ENCODE measurements at regions not wholly inside any gene's neighbourhood (a gene's known extent, or its start where the extent isn't known, plus 50 kb on each side); places are given as distances from the start of the nearest gene placed in this dataset.

DNA sequence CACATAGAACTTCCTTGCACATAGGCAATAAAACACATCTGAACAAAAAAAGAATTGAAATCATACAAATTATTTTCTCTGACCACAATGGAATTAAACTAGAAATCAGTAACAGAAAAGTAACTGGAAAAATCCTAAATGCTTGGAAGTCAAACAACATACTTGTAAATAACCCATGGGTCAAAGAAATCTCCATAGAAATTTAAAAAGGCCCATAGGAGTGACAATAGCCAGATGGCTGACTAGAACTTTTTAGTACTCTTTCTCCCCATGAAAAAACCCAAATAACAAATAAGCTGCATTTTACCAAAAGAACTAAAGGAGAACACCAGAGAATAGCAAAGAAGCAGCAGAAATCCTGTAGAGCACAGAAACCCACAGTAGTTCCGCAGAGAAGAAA lies 139.2 kb upstream of the COL3A1 start:
- no peaks in the 10 kb centered on the region for H3K4me1 Mint-ChIP-seq (ENCODE audit: low read depth, unreplicated experiment)
- TF ChIP-seq, protein P1, sequence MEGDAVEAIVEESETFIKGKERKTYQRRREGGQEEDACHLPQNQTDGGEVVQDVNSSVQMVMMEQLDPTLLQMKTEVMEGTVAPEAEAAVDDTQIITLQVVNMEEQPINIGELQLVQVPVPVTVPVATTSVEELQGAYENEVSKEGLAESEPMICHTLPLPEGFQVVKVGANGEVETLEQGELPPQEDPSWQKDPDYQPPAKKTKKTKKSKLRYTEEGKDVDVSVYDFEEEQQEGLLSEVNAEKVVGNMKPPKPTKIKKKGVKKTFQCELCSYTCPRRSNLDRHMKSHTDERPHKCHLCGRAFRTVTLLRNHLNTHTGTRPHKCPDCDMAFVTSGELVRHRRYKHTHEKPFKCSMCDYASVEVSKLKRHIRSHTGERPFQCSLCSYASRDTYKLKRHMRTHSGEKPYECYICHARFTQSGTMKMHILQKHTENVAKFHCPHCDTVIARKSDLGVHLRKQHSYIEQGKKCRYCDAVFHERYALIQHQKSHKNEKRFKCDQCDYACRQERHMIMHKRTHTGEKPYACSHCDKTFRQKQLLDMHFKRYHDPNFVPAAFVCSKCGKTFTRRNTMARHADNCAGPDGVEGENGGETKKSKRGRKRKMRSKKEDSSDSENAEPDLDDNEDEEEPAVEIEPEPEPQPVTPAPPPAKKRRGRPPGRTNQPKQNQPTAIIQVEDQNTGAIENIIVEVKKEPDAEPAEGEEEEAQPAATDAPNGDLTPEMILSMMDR (IDR thresholded peaks at IDR 0.05; ENCODE audit: insufficient read depth in 1 of 2, low read depth in 1 of 2, low read length in 1 of 2, severe bottlenecking in 1 of 2, unreplicated experiment in 1 of 2) = no peak

DNA sequence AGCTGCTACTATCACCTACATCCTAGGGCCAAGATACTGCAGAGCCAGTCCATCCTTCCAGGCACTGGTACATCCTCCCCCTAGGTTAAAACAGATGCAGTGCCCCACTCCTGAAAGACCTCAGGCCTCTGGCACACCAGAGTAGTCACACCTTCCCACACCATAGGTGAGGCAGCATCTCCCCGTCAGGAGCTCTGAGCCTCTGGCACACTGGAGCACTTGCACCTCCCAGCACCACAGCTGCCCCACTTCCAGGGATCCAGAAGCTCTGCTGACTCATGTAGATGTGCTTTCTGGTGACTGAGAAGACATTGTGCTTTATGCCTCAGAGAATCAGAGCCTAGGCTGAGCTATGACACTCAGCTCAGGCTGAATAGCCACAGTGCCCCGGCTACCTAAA lies 138.4 kb upstream of the COL3A1 start:
- no peaks in the 10 kb centered on the region for H3K36me3 Mint-ChIP-seq (ENCODE audit: insufficient read depth, unreplicated experiment)
- TF ChIP-seq, protein P1 (IDR thresholded peaks at IDR 0.05; ENCODE audit: insufficient read depth in 1 of 2, low read depth in 1 of 2, low read length in 1 of 2, severe bottlenecking in 1 of 2, unreplicated experiment in 1 of 2) = no peak
- no peaks in the 10 kb centered on the region for H3K27me3 Mint-ChIP-seq (ENCODE audit: insufficient read depth, unreplicated experiment)
- no peak overlapping the region for H3K4me3 Mint-ChIP-seq (ENCODE audit: unreplicated experiment)
- ChIA-PET POLR2A (no interaction called here), CTCF (no interaction called here)
- no TSS peak for BruUV-seq (replicated peaks)
- H3K27me3 ChIP-seq (replicated peaks; ENCODE audit: control insufficient read depth, insufficient read depth, low read length) = no peaks in the 10 kb centered on the region
- H3K27ac Mint-ChIP-seq (ENCODE audit: unreplicated experiment) = no peak overlapping the region
- intact Hi-C loops (cut with micrococcal nuclease; ENCODE audit: unreplicated experiment) = no loop called here
- H3K9me3 ChIP-seq = peaks cover 9% of the 10 kb centered on the region
- no peak overlapping the region for H3K4me3 ChIP-seq (ENCODE audit: low read depth, low read length)
- no peaks in the 10 kb centered on the region for H3K4me1 Mint-ChIP-seq (ENCODE audit: low read depth, unreplicated experiment)
- H3K4me1 ChIP-seq = no peaks in the 10 kb centered on the region
- DNase-seq = no peak
- H3K36me3 ChIP-seq (ENCODE audit: control insufficient read depth, insufficient read depth, low read length) = no peaks in the 10 kb centered on the region
- peaks cover 25% of the 10 kb centered on the region for H3K9me3 Mint-ChIP-seq (ENCODE audit: unreplicated experiment)

More for the DNA sequence above, 139.2 kb upstream of the COL3A1 start:
- H3K27ac Mint-ChIP-seq (ENCODE audit: unreplicated experiment) = no peak overlapping the region
- Histone ChIP-seq H3K4me1 (no peaks in the 10 kb centered on the region), H3K9me3 (peaks cover 14% of the 10 kb centered on the region), H3K4me3 (ENCODE audit: low read depth, low read length) (no peak overlapping the region), H3K27me3 (replicated peaks; ENCODE audit: control insufficient read depth, insufficient read depth, low read length) (no peaks in the 10 kb centered on the region), H3K36me3 (ENCODE audit: control insufficient read depth, insufficient read depth, low read length) (no peaks in the 10 kb centered on the region)
- H3K9me3 Mint-ChIP-seq (ENCODE audit: unreplicated experiment) = peaks cover 25% of the 10 kb centered on the region
- H3K4me3 Mint-ChIP-seq (ENCODE audit: unreplicated experiment) = no peak overlapping the region
- no TSS peak for BruUV-seq (replicated peaks)
- H3K36me3 Mint-ChIP-seq (ENCODE audit: insufficient read depth, unreplicated experiment) = no peaks in the 10 kb centered on the region
- DNase-seq = no peak
- intact Hi-C loops (cut with micrococcal nuclease; ENCODE audit: unreplicated experiment) = no loop called here
- CTCF ChIA-PET = no interaction called here
- POLR2A ChIA-PET = no interaction called here
- no peaks in the 10 kb centered on the region for H3K27me3 Mint-ChIP-seq (ENCODE audit: insufficient read depth, unreplicated experiment)

DNA sequence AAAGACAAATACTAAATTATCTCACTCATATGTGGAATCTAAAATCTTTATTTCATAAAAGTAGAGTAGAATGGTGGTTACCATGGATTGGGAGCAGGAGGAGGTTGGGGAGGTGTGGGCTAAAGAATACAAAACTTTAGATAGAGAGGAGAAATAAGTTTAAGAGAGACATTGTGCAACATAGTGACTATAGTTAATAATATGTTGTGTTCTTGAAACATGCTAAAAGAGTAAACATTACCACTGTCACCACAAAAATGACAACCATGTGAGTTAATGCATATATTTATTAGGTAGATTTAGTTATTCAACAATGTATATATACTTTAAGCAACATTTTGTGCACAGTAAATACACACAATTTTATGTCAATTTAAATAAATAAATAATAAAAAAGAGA lies 128.5 kb upstream of the COL3A1 start:
- ChIA-PET CTCF (no interaction called here), POLR2A (no interaction called here)
- intact Hi-C loops (cut with micrococcal nuclease; ENCODE audit: unreplicated experiment) = no loop called here
- H3K9me3 Mint-ChIP-seq (ENCODE audit: unreplicated experiment) = no peaks in the 10 kb centered on the region
- no peaks in the 10 kb centered on the region for H3K4me1 ChIP-seq
- BruUV-seq (replicated peaks) = no TSS peak
- H3K4me1 Mint-ChIP-seq (ENCODE audit: low read depth, unreplicated experiment) = no peaks in the 10 kb centered on the region
- H3K27me3 ChIP-seq (replicated peaks; ENCODE audit: control insufficient read depth, insufficient read depth, low read length) = no peaks in the 10 kb centered on the region
- TF ChIP-seq, protein P1 (IDR thresholded peaks at IDR 0.05; ENCODE audit: insufficient read depth in 1 of 2, low read depth in 1 of 2, low read length in 1 of 2, severe bottlenecking in 1 of 2, unreplicated experiment in 1 of 2) = no peak
- no peaks in the 10 kb centered on the region for H3K9me3 ChIP-seq
- H3K27me3 Mint-ChIP-seq (ENCODE audit: insufficient read depth, unreplicated experiment) = no peaks in the 10 kb centered on the region
- H3K4me3 ChIP-seq (ENCODE audit: low read depth, low read length) = no peak overlapping the region
- DNase-seq = no peak
- H3K4me3 Mint-ChIP-seq (ENCODE audit: unreplicated experiment) = no peak overlapping the region
- no peak overlapping the region for H3K27ac Mint-ChIP-seq (ENCODE audit: unreplicated experiment)
- H3K36me3 ChIP-seq (ENCODE audit: control insufficient read depth, insufficient read depth, low read length) = no peaks in the 10 kb centered on the region
- H3K36me3 Mint-ChIP-seq (ENCODE audit: insufficient read depth, unreplicated experiment) = no peaks in the 10 kb centered on the region

All from Caco-2 (cell line).